ENCODE measurements at regions not wholly inside any gene's neighbourhood (a gene's known extent, or its start where the extent isn't known, plus 50 kb on each side); places are given as distances from the start of the nearest gene placed in this dataset.

DNA sequence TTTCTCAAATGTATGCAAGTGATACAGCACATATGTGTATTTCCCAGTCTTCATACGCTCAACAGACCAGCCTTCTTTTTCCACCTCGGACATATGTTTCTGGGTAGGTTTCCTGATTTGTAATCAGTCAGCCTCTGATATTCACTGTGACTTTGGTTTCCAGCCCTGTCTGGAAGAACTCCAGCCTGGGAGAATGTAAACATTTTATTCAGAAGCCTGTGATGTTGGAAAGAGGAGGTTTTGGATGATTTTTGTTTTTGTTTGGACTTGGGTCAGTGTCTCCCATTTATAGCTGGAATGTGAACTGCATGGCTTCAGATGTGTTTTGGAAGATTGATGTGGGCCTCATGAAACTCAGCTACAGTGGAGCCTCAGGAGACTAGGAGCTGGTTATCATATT lies 172.2 kb upstream of the CENPW start:
- no peaks in the 10 kb centered on the region for H3K36me3 Mint-ChIP-seq (ENCODE audit: low read depth)
- DNase-seq, result no peak
- H3K27me3 Mint-ChIP-seq, result no peaks in the 10 kb centered on the region
- peaks cover 6% of the 10 kb centered on the region for H3K9me3 Mint-ChIP-seq
- ChIA-PET CTCF (no interaction called here), POLR2A (no interaction called here)
- no peak overlapping the region for H3K27ac Mint-ChIP-seq
- peaks cover 6% of the 10 kb centered on the region for H3K4me1 Mint-ChIP-seq
- H3K4me3 Mint-ChIP-seq, result no peak overlapping the region

GRCh38 chr6:126170433-126170832 lies 169.5 kb upstream of the CENPW start:
- Mint-ChIP-seq H3K4me3 (no peak overlapping the region), H3K4me1 (peaks cover 6% of the 10 kb centered on the region), H3K27me3 (no peaks in the 10 kb centered on the region), H3K36me3 (ENCODE audit: low read depth) (no peaks in the 10 kb centered on the region), H3K27ac (no peak overlapping the region), H3K9me3 (no peaks in the 10 kb centered on the region)
- POLR2A ChIA-PET, result no interaction called here
- CTCF ChIA-PET, result no interaction called here
- no peak for DNase-seq

GRCh38 chr6:126170978-126171382 lies 168.9 kb upstream of the CENPW start:
- Mint-ChIP-seq H3K4me3 (peak overlapping the region; percentile 51), H3K9me3 (no peaks in the 10 kb centered on the region), H3K27ac (no peak overlapping the region), H3K4me1 (peaks cover 6% of the 10 kb centered on the region), H3K36me3 (ENCODE audit: low read depth) (no peaks in the 10 kb centered on the region), H3K27me3 (no peaks in the 10 kb centered on the region)
- peak; percentile 46 for DNase-seq
- ChIA-PET POLR2A (no interaction called here), CTCF (no interaction called here)

DNA sequence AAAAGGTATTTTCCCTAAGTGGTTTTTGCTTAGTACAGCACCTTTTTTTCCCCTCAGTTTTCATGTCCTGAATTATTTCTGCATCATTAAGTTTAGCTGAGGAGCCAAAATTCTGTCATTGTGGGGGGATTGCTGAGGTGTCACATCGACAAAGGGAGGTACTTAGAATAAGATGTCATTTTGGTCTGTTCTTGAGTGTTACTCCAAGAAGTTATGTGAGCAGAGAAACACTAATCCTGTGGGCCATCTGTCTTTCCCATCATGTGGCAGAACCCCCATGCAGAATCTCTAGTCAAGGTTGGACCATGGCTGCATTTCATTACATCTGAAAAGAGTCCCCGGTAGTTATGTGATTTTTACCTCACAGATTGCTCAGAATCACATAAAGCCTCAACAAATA lies 167.8 kb upstream of the CENPW start:
- POLR2A ChIA-PET, result no interaction called here
- H3K27me3 Mint-ChIP-seq, result no peaks in the 10 kb centered on the region
- H3K36me3 Mint-ChIP-seq (ENCODE audit: low read depth), result no peaks in the 10 kb centered on the region
- CTCF ChIA-PET, result interaction anchor here (0.6 kb wide), 1 partner anchor 186 kb away, joined by 4 read pairs; no protein-coding TSS in a partner anchor
- peaks cover 6% of the 10 kb centered on the region for H3K4me1 Mint-ChIP-seq
- H3K9me3 Mint-ChIP-seq, result no peaks in the 10 kb centered on the region
- H3K27ac Mint-ChIP-seq, result no peak overlapping the region
- no peak overlapping the region for H3K4me3 Mint-ChIP-seq
- DNase-seq, result no peak

DNA sequence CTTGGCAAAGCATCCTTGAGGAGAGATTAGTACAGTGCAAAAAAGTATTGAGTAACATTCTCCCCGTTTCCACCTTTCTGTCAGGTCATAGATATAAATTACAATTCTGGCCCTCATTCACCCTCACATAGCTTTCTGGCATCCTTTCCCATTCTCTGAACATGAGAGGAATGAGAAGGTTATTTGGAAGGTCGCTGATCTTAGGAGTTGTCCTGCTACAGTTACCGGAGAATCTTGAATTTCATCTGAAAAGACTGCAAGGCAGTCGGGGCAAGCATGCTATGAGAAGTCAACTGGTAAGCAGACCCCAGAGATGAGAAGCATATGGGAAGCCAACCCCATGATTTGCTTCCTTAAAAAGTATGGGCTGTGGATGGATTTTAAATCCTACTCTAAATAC lies 166.7 kb upstream of the CENPW start:
- DNase-seq, result no peak
- Mint-ChIP-seq H3K27me3 (no peaks in the 10 kb centered on the region), H3K36me3 (ENCODE audit: low read depth) (no peaks in the 10 kb centered on the region), H3K9me3 (no peaks in the 10 kb centered on the region), H3K4me1 (peaks cover 6% of the 10 kb centered on the region), H3K27ac (no peak overlapping the region), H3K4me3 (no peak overlapping the region)
- CTCF ChIA-PET, result no interaction called here
- POLR2A ChIA-PET, result no interaction called here

DNA sequence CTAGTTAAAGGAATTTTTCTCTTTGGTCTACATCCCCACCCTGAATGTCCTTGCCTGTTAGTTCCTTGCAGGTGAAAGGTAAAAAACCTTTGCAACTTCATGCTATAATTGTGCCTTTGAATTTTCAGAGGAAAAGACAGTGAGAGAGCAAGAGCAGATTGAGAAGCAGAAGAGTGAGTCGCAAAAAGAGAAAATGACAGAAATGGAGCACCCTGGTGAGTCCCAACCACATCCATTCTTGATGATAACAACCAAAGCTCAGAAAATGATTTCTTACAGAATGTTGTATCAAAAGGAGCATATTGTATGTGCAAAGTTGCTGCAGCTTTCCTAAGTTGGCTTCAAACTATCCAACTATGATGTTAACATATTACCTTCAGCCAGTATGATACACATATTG lies 165.2 kb upstream of the CENPW start:
- no peaks in the 10 kb centered on the region for H3K36me3 Mint-ChIP-seq (ENCODE audit: low read depth)
- POLR2A ChIA-PET, result no interaction called here

DNA sequence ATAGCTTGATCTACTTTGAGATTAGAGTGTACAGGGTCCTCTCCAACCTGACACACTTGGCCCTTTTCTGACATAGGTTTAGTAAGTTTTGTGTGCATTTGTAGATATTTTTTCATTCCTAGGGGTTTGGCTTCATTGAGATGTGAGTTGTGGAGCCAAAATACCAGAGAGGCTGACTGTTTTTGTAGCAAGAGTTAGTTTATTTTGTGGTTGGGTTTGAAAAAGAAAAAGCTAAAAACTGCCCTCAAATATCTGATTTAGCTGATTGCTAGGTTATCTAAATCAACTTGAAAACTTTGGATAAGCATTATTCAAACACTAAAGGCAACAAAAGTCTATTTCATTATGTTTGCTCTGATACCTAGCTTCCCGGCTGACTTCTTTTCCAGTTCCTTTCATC lies 164.7 kb upstream of the CENPW start:
- no peaks in the 10 kb centered on the region for H3K27me3 Mint-ChIP-seq
- no peaks in the 10 kb centered on the region for H3K9me3 Mint-ChIP-seq
- no peak overlapping the region for H3K27ac Mint-ChIP-seq
- peaks cover 6% of the 10 kb centered on the region for H3K4me1 Mint-ChIP-seq
- no peaks in the 10 kb centered on the region for H3K36me3 Mint-ChIP-seq (ENCODE audit: low read depth)
- DNase-seq, result no peak
- H3K4me3 Mint-ChIP-seq, result no peak overlapping the region
- ChIA-PET CTCF (no interaction called here), POLR2A (no interaction called here)

More for the DNA sequence above, 165.2 kb upstream of the CENPW start:
- Mint-ChIP-seq H3K4me1 (peaks cover 6% of the 10 kb centered on the region), H3K27me3 (no peaks in the 10 kb centered on the region), H3K27ac (no peak overlapping the region), H3K4me3 (no peak overlapping the region), H3K9me3 (no peaks in the 10 kb centered on the region)
- CTCF ChIA-PET, result no interaction called here
- no peak for DNase-seq

- ChIA-PET POLR2A (no interaction called here), CTCF (no interaction called here)
- Mint-ChIP-seq H3K27ac (no peak overlapping the region), H3K27me3 (no peaks in the 10 kb centered on the region), H3K9me3 (no peaks in the 10 kb centered on the region), H3K36me3 (ENCODE audit: low read depth) (no peaks in the 10 kb centered on the region), H3K4me3 (no peak overlapping the region), H3K4me1 (peaks cover under 1% of the 10 kb centered on the region)
- no peak for DNase-seq
Measured at GRCh38 chr6:126176282-126176681, 163.6 kb upstream of the CENPW start.

- Mint-ChIP-seq H3K27me3 (no peaks in the 10 kb centered on the region), H3K27ac (no peak overlapping the region), H3K36me3 (ENCODE audit: low read depth) (no peaks in the 10 kb centered on the region), H3K4me3 (no peak overlapping the region), H3K9me3 (no peaks in the 10 kb centered on the region), H3K4me1 (no peaks in the 10 kb centered on the region)
- DNase-seq, result no peak
- ChIA-PET CTCF (no interaction called here), POLR2A (no interaction called here)
Measured at GRCh38 chr6:126180585-126180984, 159.3 kb upstream of the CENPW start.

DNA sequence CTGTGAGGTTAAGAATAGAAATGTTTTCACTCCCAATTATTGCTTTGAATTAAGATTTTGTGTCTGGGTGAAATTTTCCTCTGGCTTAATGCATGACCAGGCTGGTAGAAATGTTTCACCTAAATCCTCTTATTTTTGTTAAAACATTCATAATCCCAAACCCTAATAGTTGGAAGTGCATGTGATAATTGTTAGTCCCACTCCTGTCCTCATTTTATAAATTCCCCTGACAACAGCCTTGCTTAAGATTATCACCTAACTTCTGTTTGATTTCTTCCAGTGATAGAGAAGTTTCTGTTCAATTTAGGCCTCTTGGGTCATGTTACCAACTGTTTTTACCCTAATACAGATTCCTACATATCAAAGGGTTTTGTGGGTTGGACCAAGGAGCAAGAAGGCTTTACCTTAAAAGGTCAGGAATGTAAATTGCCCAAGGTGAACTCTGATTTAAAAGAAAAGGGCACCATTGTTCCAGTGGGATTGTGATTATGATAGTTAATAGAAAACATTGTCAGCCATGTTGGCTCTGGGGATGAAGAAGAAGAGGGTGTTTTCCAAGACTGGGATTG lies 158.7 kb upstream of the CENPW start:
- Mint-ChIP-seq H3K27me3 (no peaks in the 10 kb centered on the region), H3K4me3 (no peak overlapping the region), H3K36me3 (ENCODE audit: low read depth) (no peaks in the 10 kb centered on the region), H3K9me3 (no peaks in the 10 kb centered on the region), H3K27ac (no peak overlapping the region), H3K4me1 (no peaks in the 10 kb centered on the region)
- ChIA-PET CTCF (no interaction called here), POLR2A (no interaction called here)
- DNase-seq, result no peak

GRCh38 chr6:126181890-126182289 lies 158.0 kb upstream of the CENPW start:
- Mint-ChIP-seq H3K9me3 (no peaks in the 10 kb centered on the region), H3K27ac (no peak overlapping the region), H3K36me3 (ENCODE audit: low read depth) (no peaks in the 10 kb centered on the region), H3K4me1 (no peaks in the 10 kb centered on the region), H3K4me3 (no peak overlapping the region), H3K27me3 (no peaks in the 10 kb centered on the region)
- ChIA-PET CTCF (no interaction called here), POLR2A (no interaction called here)
- no peak for DNase-seq

DNA sequence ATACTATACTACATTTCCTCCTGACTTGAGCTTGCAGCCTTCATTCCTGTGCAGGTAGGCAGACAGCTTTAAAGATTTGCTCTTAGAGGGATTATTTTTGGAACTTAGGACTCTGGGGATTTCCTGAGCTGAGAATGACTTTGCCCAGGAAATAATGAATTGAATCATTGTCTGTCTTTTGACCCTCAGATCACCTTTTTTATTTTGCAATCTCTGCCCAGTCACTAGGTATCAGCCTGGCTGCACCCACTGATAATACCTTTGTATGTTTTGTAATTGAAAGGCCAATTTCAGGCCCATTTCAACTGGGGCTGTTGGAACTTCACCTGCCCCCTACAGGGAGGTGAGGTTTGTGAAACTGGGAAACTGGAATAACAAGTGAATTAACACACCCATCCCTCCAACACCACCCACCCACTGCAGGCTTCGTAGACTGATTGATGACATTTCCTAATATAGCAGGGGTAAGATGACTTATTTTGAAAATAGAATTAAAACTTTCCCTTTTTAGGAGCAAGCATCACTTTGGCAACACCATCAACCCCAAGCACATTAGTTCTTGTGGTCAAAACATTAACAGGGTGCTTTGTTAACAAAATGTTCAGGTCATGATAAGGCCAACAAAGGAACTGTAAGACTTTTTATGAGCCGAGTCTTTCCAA lies 157.1 kb upstream of the CENPW start:
- DNase-seq, result no peak
- ChIA-PET CTCF (no interaction called here), POLR2A (no interaction called here)
- no peaks in the 10 kb centered on the region for H3K9me3 Mint-ChIP-seq
- no peaks in the 10 kb centered on the region for H3K4me1 Mint-ChIP-seq
- no peak overlapping the region for H3K27ac Mint-ChIP-seq
- H3K27me3 Mint-ChIP-seq, result no peaks in the 10 kb centered on the region
- H3K4me3 Mint-ChIP-seq, result no peak overlapping the region
- H3K36me3 Mint-ChIP-seq (ENCODE audit: low read depth), result no peaks in the 10 kb centered on the region

- Mint-ChIP-seq H3K4me1 (no peaks in the 10 kb centered on the region), H3K4me3 (no peak overlapping the region), H3K27ac (no peak overlapping the region), H3K36me3 (ENCODE audit: low read depth) (no peaks in the 10 kb centered on the region), H3K27me3 (no peaks in the 10 kb centered on the region), H3K9me3 (no peaks in the 10 kb centered on the region)
- ChIA-PET CTCF (no interaction called here), POLR2A (no interaction called here)
- no peak for DNase-seq
Measured at GRCh38 chr6:126185774-126186173, 154.1 kb upstream of the CENPW start.

GRCh38 chr6:126188279-126188909 lies 151.5 kb upstream of the CENPW start:
- no peaks in the 10 kb centered on the region for H3K9me3 Mint-ChIP-seq
- H3K4me3 Mint-ChIP-seq, result no peak overlapping the region
- CTCF ChIA-PET, result no interaction called here
- no peaks in the 10 kb centered on the region for H3K4me1 Mint-ChIP-seq
- H3K36me3 Mint-ChIP-seq (ENCODE audit: low read depth), result no peaks in the 10 kb centered on the region
- no peak for DNase-seq
- POLR2A ChIA-PET, result no interaction called here
- no peak overlapping the region for H3K27ac Mint-ChIP-seq
- H3K27me3 Mint-ChIP-seq, result no peaks in the 10 kb centered on the region

Measured in activated CD4-positive, alpha-beta T cell treated with anti-CD3 and anti-CD28 coated beads, Interleukin-2, amount 10 ng/mL, durations not matched to agents 7 days and 5 days (primary cell).